ENCODE measurements at regions not wholly inside any gene's neighbourhood (a gene's known extent, or its start where the extent isn't known, plus 50 kb on each side); places are given as distances from the start of the nearest gene placed in this dataset.

GRCh38 chr17:27240802-27241155 is 53.1 kb upstream of the WSB1 start:
- H3K27ac Mint-ChIP-seq: no peak overlapping the region
- H3K36me3 Mint-ChIP-seq (ENCODE audit: low read depth): no peaks in the 10 kb centered on the region
- H3K4me3 Mint-ChIP-seq: no peak overlapping the region
- no peaks in the 10 kb centered on the region for H3K9me3 Mint-ChIP-seq
- intact Hi-C loops (cut with micrococcal nuclease): loop anchor here (5.0 kb wide), 1 partner anchor 112 kb away; no protein-coding TSS in a partner anchor
- H3K4me1 Mint-ChIP-seq: peaks cover 28% of the 10 kb centered on the region
- H3K27me3 Mint-ChIP-seq: peaks cover 16% of the 10 kb centered on the region
- no peak for DNase-seq

GRCh38 chr17:27241346-27241946 is 52.5 kb upstream of the WSB1 start:
- no peak for DNase-seq
- Mint-ChIP-seq H3K36me3 (ENCODE audit: low read depth) (no peaks in the 10 kb centered on the region), H3K4me3 (no peak overlapping the region), H3K27ac (no peak overlapping the region), H3K9me3 (no peaks in the 10 kb centered on the region), H3K4me1 (peaks cover 29% of the 10 kb centered on the region), H3K27me3 (peaks cover 13% of the 10 kb centered on the region)
- intact Hi-C loops (cut with micrococcal nuclease): loop anchor here (5.0 kb wide), 1 partner anchor 111 kb away; no protein-coding TSS in a partner anchor

GRCh38 chr17:27242951-27243350 is 51.0 kb upstream of the WSB1 start:
- intact Hi-C loops (cut with micrococcal nuclease): loop anchor here (5.0 kb wide), 1 partner anchor 109 kb away; no protein-coding TSS in a partner anchor
- no peak overlapping the region for H3K27ac Mint-ChIP-seq
- no peak for DNase-seq
- peaks cover 29% of the 10 kb centered on the region for H3K4me1 Mint-ChIP-seq
- peaks cover 14% of the 10 kb centered on the region for H3K27me3 Mint-ChIP-seq
- no peak overlapping the region for H3K4me3 Mint-ChIP-seq
- no peaks in the 10 kb centered on the region for H3K9me3 Mint-ChIP-seq
- H3K36me3 Mint-ChIP-seq (ENCODE audit: low read depth): no peaks in the 10 kb centered on the region

- intact Hi-C loops (cut with micrococcal nuclease): loop anchor here (5.0 kb wide), 1 partner anchor 108 kb away; no protein-coding TSS in a partner anchor
- Mint-ChIP-seq H3K9me3 (no peaks in the 10 kb centered on the region), H3K4me3 (no peak overlapping the region), H3K36me3 (ENCODE audit: low read depth) (no peaks in the 10 kb centered on the region), H3K27ac (no peak overlapping the region), H3K4me1 (peaks cover 22% of the 10 kb centered on the region), H3K27me3 (peaks cover 16% of the 10 kb centered on the region)
- no peak for DNase-seq
Observed at GRCh38 chr17:27244011-27244410, 49.9 kb upstream of the WSB1 start.

All from activated CD4-positive, alpha-beta T cell treated with anti-CD3 and anti-CD28 coated beads, Interleukin-2, amount 10 ng/mL, durations not matched to agents 24 days and 14 days (primary cell).